Spleen (tissue), 11 donors: ENCODE measurements at regions not wholly inside any gene's neighbourhood (a gene's known extent, or its start where the extent isn't known, plus 50 kb on each side); places are given as distances from the start of the nearest gene placed in this dataset.

Source experiments
- DNase-seq: peaks from one replicate; pipeline ENCODE4 v3.0.0-alpha.2; 2020
- H3K27ac ChIP-seq, 8 donors: fragments of 200-600 bp; sonication (generic) in 7 of 8; 1 replicate in 4 of 8; 2 replicates in 4 of 8; pipeline versions ENCODE4 v1.5.0 to v1.8.0; 2016 to 2021; ENCODE audit warnings: inconsistent platforms in 4 of 8, mild to moderate bottlenecking in 4 of 8, moderate library complexity in 1 of 8
- H3K27me3 ChIP-seq, 7 donors: fragments of 200-600 bp; sonication (generic) in 6 of 7; replicated peaks in 1 of 7; 1 replicate in 4 of 7; 2 replicates in 3 of 7; pipeline versions ENCODE4 v1.5.0 to v1.8.0; 2016 to 2021; ENCODE audit warnings: inconsistent platforms in 3 of 7, mild to moderate bottlenecking in 1 of 7
- H3K36me3 ChIP-seq, 6 donors: fragments of 200-600 bp; sonication (generic) in 5 of 6; 1 replicate in 4 of 6; 2 replicates in 2 of 6; pipeline versions ENCODE4 v1.5.0 to v1.8.0; 2016 to 2021; ENCODE audit warnings: inconsistent platforms in 2 of 6
- H3K4me1 ChIP-seq, 6 donors: fragments of 200-600 bp; sonication (generic) in 5 of 6; 1 replicate in 3 of 6; 2 replicates in 3 of 6; pipeline versions ENCODE4 v1.5.0 to v1.8.0; 2016 to 2021; ENCODE audit warnings: inconsistent platforms in 3 of 6
- H3K4me3 ChIP-seq, 8 donors: fragments of 200-600 bp; sonication (generic) in 7 of 8; 1 replicate in 4 of 8; 2 replicates in 4 of 8; pipeline versions ENCODE4 v1.5.0 to v1.8.0; 2016 to 2021; ENCODE audit warnings: inconsistent platforms in 4 of 8, mild to moderate bottlenecking in 4 of 8, moderate library complexity in 2 of 8
- H3K9me3 ChIP-seq, 8 donors: fragments of 200-600 bp; sonication (generic) in 7 of 8; 1 replicate in 4 of 8; 2 replicates in 4 of 8; pipeline versions ENCODE4 v1.5.0 to v1.8.0; 2016 to 2021; ENCODE audit warnings: inconsistent platforms in 4 of 8
- CTCF ChIP-seq, 11 experiments: fragments of 200-600 bp in 7 of 11; fragments of 450-650 bp in 4 of 11; sonication (generic) in 4 of 11; IDR thresholded peaks in 8 of 11; conservative IDR thresholded peaks in 3 of 11; 1 replicate in 7 of 11; 2 replicates in 4 of 11; pipeline versions ENCODE4 v1.4.0 to v1.8.0; 2016 to 2021; ENCODE audit warnings: antibody characterized with exemption in 11 of 11, inconsistent platforms in 4 of 11, mild to moderate bottlenecking in 1 of 11
- POLR2A ChIP-seq, 3 donors: fragments of 450-650 bp; IDR thresholded peaks; one replicate each; pipeline ENCODE4 v1.5.1; 2017; ENCODE audit warnings: antibody characterized with exemption in 3 of 3, mild to moderate bottlenecking in 1 of 3
- POLR2AphosphoS5 ChIP-seq, 3 donors: sonication (generic); formaldehyde crosslinking; IDR thresholded peaks; one replicate each; pipeline ENCODE4 v1.5.1; 2017; ENCODE audit warnings: antibody characterized with exemption in 3 of 3
- WGBS, 5 donors: extraction: QIAGEN DNeasy Blood & Tissue Kit in 3 of 5; methylation state at CpG; one replicate each; pipeline versions ENCODE4 v1.1.5 to v1.1.7; 2013 to 2018; 5-methylcytosine and 5-hydroxymethylcytosine counted together
- intact Hi-C: fragments of 100-400 bp; cut with DNase I; formaldehyde crosslinking; loops from one replicate; pipeline ENCODE4 v1.15.0; 2023; ENCODE audit warnings: low total_unique reads
- donor health status: healthy with polysubstance abuse.
- donor health status: DM: no; HTN: no; CAD: no; lungs with moderate emphysema.
- donor health status: DM: no; HTN: no; CAD: no.
- donor health status: Bipolar disorder and iron deficiency.
- donor health status: healthy.
- donor health status: DM: no; HTN: no; CAD: no.
- donor health status: DM: yes; HTN: yes; CAD: no.

- no peaks in the 10 kb centered on the region for H3K36me3 ChIP-seq
- intact Hi-C loops: no loop called here
- peaks cover 0 to 17% (median 0%) of the 10 kb centered on the region in 8 donors for H3K9me3 ChIP-seq
- no peak for DNase-seq
- H3K4me3 ChIP-seq: no peak overlapping the region
- H3K27ac ChIP-seq: peak overlapping the region in 4 of 8 donors; percentile 22 to 56 (median 48)
- H3K27me3 ChIP-seq: no peaks in the 10 kb centered on the region
- peaks cover 0 to 14% (median 8%) of the 10 kb centered on the region in 6 donors for H3K4me1 ChIP-seq
- TF ChIP-seq CTCF (IDR thresholded peaks at IDR 0.05 in 8 of 11, conservative IDR thresholded peaks at IDR 0.05 in 3 of 11) (no peak), POLR2AphosphoS5 (IDR thresholded peaks at IDR 0.05) (no peak)
- 46 to 57% (median 54%) methylated on average over 2 of the region's 2 CpGs for WGBS, 5 donors
Measured at GRCh38 chr3:64890466-64890865, 202.7 kb upstream of the ADAMTS9 start.

GRCh38 chr3:64890006-64890405 lies 202.2 kb upstream of the ADAMTS9 start:
- intact Hi-C loops: no loop called here
- DNase-seq: no peak
- Histone ChIP-seq H3K27ac (peak overlapping the region in 4 of 8 donors; percentile 22 to 56 (median 48)), H3K9me3 (peaks cover 0 to 18% (median 0%) of the 10 kb centered on the region in 8 donors), H3K4me1 (peaks cover 0 to 14% (median 8%) of the 10 kb centered on the region in 6 donors), H3K4me3 (no peak overlapping the region), H3K36me3 (no peaks in the 10 kb centered on the region), H3K27me3 (no peaks in the 10 kb centered on the region)
- WGBS, 5 donors: 31 to 41% (median 35%) methylated on average over 10 of the region's 10 CpGs
- TF ChIP-seq POLR2A (IDR thresholded peaks at IDR 0.05) (no peak), POLR2AphosphoS5 (IDR thresholded peaks at IDR 0.05) (no peak), CTCF (IDR thresholded peaks at IDR 0.05 in 8 of 11, conservative IDR thresholded peaks at IDR 0.05 in 3 of 11) (no peak)

GRCh38 chr3:64888840-64889392 lies 201.1 kb upstream of the ADAMTS9 start:
- 82 to 91% (median 88%) methylated on average over 3 of the region's 3 CpGs for WGBS, 5 donors
- no peaks in the 10 kb centered on the region for H3K27me3 ChIP-seq
- H3K9me3 ChIP-seq: peaks cover 0 to 18% (median 0%) of the 10 kb centered on the region in 8 donors
- peaks cover 0 to 14% (median 8%) of the 10 kb centered on the region in 6 donors for H3K4me1 ChIP-seq
- no peak for TF ChIP-seq POLR2A (IDR thresholded peaks at IDR 0.05)
- no peak for DNase-seq
- no peak overlapping the region for H3K27ac ChIP-seq
- intact Hi-C loops: no loop called here
- no peaks in the 10 kb centered on the region for H3K36me3 ChIP-seq
- no peak overlapping the region for H3K4me3 ChIP-seq

- no peaks in the 10 kb centered on the region for H3K36me3 ChIP-seq
- H3K9me3 ChIP-seq: peaks cover 0 to 17% (median 0%) of the 10 kb centered on the region in 8 donors
- H3K4me1 ChIP-seq: peaks cover 0 to 14% (median 8%) of the 10 kb centered on the region in 6 donors
- intact Hi-C loops: no loop called here
- H3K4me3 ChIP-seq: no peak overlapping the region
- DNase-seq: no peak
- WGBS, 5 donors: 68 to 77% (median 72%) methylated on average over 1 of the region's 1 CpG
- TF ChIP-seq CTCF (IDR thresholded peaks at IDR 0.05 in 8 of 11, conservative IDR thresholded peaks at IDR 0.05 in 3 of 11) (no peak), POLR2A (IDR thresholded peaks at IDR 0.05) (no peak), POLR2AphosphoS5 (IDR thresholded peaks at IDR 0.05) (no peak)
- peak overlapping the region in 1 of 8 donors; percentile 23 for H3K27ac ChIP-seq
- H3K27me3 ChIP-seq: no peaks in the 10 kb centered on the region
Measured at GRCh38 chr3:64888165-64888564, 200.4 kb upstream of the ADAMTS9 start.
